ENCODE measurements at regions not wholly inside any gene's neighbourhood (a gene's known extent, or its start where the extent isn't known, plus 50 kb on each side); places are given as distances from the start of the nearest gene placed in this dataset.

DNA sequence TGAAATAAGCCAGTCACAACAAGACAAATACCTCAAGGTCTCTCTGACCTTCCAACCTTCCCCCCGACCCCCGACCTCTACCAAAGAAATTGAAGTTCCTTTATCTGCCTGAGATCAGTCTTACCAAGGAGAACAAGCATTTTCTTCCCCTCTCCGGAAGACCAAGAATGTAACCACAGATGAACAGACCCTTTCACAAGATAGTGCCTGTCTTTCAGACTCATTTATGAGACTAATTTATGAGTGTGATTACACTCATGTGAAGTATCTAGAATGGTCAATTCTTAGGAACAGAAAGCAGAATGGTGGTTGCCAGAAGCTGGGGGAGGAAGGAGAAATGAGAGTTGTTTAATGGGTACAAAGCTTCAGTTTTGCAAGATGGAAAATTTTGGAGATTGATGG, 108.9 kb upstream of the MKLN1 start:
- intact Hi-C loops (cut with DNase I; ENCODE audit: low total_unique reads) = no loop called here
- H3K36me3 ChIP-seq = no peaks in the 10 kb centered on the region
- H3K27ac ChIP-seq = peak overlapping the region; percentile 10 to 86
- TF ChIP-seq POLR2A (IDR thresholded peaks at IDR 0.05) (no peak), POLR2AphosphoS5 (IDR thresholded peaks at IDR 0.05) (no peak)
- TF ChIP-seq, protein P1, sequence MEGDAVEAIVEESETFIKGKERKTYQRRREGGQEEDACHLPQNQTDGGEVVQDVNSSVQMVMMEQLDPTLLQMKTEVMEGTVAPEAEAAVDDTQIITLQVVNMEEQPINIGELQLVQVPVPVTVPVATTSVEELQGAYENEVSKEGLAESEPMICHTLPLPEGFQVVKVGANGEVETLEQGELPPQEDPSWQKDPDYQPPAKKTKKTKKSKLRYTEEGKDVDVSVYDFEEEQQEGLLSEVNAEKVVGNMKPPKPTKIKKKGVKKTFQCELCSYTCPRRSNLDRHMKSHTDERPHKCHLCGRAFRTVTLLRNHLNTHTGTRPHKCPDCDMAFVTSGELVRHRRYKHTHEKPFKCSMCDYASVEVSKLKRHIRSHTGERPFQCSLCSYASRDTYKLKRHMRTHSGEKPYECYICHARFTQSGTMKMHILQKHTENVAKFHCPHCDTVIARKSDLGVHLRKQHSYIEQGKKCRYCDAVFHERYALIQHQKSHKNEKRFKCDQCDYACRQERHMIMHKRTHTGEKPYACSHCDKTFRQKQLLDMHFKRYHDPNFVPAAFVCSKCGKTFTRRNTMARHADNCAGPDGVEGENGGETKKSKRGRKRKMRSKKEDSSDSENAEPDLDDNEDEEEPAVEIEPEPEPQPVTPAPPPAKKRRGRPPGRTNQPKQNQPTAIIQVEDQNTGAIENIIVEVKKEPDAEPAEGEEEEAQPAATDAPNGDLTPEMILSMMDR (IDR thresholded peaks at IDR 0.05) = no peak
- H3K9me3 ChIP-seq = no peaks in the 10 kb centered on the region
- no peaks in the 10 kb centered on the region for H3K4me1 ChIP-seq
- H3K4me3 ChIP-seq = no peak overlapping the region
- DNase-seq (ENCODE audit: low spot score in 2 of 2) = no peak
- H3K27me3 ChIP-seq = no peaks in the 10 kb centered on the region

DNA sequence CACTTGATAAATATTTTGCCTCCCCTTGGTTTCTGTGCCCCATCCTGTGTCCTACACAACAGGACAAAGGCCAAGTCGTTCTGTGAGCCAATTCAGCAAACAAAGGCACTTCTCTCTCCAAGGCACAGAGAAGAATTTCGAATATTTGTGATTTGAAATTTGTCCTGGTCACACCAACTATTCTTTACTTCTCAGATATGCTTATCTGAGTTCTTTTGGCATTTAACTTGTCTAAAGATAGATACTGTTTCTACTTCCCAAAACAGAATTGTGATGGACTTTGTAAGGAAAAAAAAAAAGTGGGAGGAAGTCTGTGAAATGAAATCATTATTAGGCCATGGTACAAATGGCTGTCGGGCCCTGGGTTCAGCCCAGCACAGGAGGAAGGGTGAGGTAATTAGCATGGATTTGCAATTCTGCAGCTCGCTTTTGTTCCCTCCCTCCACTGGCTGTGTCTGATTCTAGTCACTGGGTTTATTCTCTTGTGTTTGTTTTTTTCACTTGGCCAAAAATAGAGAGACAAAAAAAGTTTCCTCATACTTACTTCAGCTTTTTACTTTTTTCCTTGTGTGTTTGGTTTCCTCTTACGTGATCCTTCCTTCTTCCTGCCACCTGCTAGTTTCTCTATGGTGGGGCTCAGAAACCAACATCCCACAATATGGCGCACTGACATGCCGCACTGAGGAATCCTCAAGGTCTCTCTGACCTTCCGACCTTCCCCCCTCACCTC, 108.2 kb upstream of the MKLN1 start:
- H3K4me1 ChIP-seq = no peaks in the 10 kb centered on the region
- DNase-seq (ENCODE audit: low spot score in 2 of 2) = peak in 1 of 2 donors; percentile 29
- intact Hi-C loops (cut with DNase I; ENCODE audit: low total_unique reads) = no loop called here

DNA sequence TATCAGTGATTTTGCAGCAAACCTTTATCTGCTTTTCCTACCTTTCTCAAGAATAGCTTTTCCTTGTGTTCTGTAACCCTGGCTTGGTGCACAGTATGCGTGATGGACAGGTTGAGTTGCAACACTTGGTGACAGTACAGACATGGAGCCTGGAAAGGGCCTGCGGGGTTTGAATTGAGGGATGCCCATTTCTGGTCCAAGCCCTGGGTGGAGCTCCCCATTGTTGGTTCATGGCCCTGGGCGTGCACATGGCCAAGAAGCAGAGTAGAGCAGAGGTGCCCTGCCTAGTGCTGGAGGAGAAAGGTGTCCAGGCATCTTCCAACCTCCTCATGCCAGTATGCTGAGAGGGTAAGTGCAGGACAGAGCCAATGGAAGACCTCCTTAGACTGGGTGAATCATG, 106.6 kb upstream of the MKLN1 start:
- Histone ChIP-seq H3K4me3 (no peak overlapping the region), H3K9me3 (no peaks in the 10 kb centered on the region), H3K4me1 (peaks cover 0 to 5% of the 10 kb centered on the region in 2 donors), H3K27ac (no peak overlapping the region), H3K36me3 (no peaks in the 10 kb centered on the region), H3K27me3 (no peaks in the 10 kb centered on the region)
- no peak for DNase-seq (ENCODE audit: low spot score in 2 of 2)
- intact Hi-C loops (cut with DNase I; ENCODE audit: low total_unique reads) = no loop called here
- TF ChIP-seq POLR2A (IDR thresholded peaks at IDR 0.05) = no peak
- no peak for TF ChIP-seq POLR2AphosphoS5 (IDR thresholded peaks at IDR 0.05)
- TF ChIP-seq, protein P1 (IDR thresholded peaks at IDR 0.05) = no peak

More for the DNA sequence above, 108.2 kb upstream of the MKLN1 start:
- no peak for TF ChIP-seq POLR2AphosphoS5 (IDR thresholded peaks at IDR 0.05)
- TF ChIP-seq, protein P1 (IDR thresholded peaks at IDR 0.05) = no peak
- TF ChIP-seq POLR2A (IDR thresholded peaks at IDR 0.05) = no peak
- H3K27ac ChIP-seq = peak overlapping the region; percentile 10 to 86
- H3K36me3 ChIP-seq = no peaks in the 10 kb centered on the region
- H3K9me3 ChIP-seq = no peaks in the 10 kb centered on the region
- H3K27me3 ChIP-seq = no peaks in the 10 kb centered on the region
- no peak overlapping the region for H3K4me3 ChIP-seq

DNA sequence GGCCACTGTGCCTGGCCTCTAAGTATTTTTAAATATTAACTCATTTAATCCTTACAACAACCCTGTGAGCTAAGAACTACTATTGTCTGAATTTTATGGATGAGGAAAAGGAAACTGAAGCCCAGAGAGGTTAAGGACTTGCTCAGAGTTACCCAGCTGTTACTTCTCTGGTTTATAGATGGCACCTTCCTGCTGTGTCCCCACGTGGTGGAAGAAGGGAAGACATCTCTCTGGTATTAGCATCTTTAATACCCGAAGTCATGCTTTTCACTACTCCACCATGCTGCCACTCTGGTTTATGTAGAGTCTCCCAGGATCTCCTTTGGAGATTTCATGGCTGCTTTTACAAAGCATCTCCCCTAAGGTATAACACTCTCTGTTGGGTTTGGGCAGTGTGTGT, 105.5 kb upstream of the MKLN1 start:
- Histone ChIP-seq H3K27ac (no peak overlapping the region), H3K4me3 (no peak overlapping the region), H3K36me3 (no peaks in the 10 kb centered on the region), H3K27me3 (no peaks in the 10 kb centered on the region), H3K4me1 (peaks cover 0 to 8% of the 10 kb centered on the region in 2 donors), H3K9me3 (no peaks in the 10 kb centered on the region)
- TF ChIP-seq POLR2AphosphoS5 (IDR thresholded peaks at IDR 0.05) (no peak), POLR2A (IDR thresholded peaks at IDR 0.05) (no peak)
- TF ChIP-seq, protein P1 (IDR thresholded peaks at IDR 0.05) = no peak
- DNase-seq (ENCODE audit: low spot score in 2 of 2) = no peak
- intact Hi-C loops (cut with DNase I; ENCODE audit: low total_unique reads) = no loop called here

DNA sequence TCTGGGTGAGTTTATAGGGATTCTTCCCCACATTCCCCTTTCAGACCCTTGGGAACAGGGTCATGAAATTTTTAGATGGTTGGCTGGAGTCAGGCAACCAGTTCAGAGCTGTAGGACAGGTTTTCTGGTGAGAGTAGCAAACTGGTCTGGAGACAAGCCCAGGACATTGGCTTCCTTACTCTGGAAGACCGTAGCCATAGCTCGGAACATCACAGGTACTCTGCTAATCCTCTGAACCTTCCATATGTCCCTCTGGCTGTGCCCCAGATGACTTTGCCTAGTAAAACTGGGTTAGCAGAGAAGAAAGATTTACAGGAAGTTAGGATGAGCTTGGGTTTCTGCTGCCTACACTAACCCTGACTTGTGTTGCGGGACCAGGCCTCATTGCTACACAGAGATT, 104.5 kb upstream of the MKLN1 start:
- no peaks in the 10 kb centered on the region for H3K36me3 ChIP-seq
- H3K4me3 ChIP-seq = no peak overlapping the region
- no peaks in the 10 kb centered on the region for H3K27me3 ChIP-seq
- peaks cover 0 to 8% of the 10 kb centered on the region in 2 donors for H3K4me1 ChIP-seq
- TF ChIP-seq POLR2A (IDR thresholded peaks at IDR 0.05) = no peak
- TF ChIP-seq POLR2AphosphoS5 (IDR thresholded peaks at IDR 0.05) = no peak
- TF ChIP-seq, protein P1 (IDR thresholded peaks at IDR 0.05) = no peak
- no peaks in the 10 kb centered on the region for H3K9me3 ChIP-seq
- H3K27ac ChIP-seq = no peak overlapping the region
- no peak for DNase-seq (ENCODE audit: low spot score in 2 of 2)
- intact Hi-C loops (cut with DNase I; ENCODE audit: low total_unique reads) = no loop called here
